Colonic mucosa (tissue), 4 donors: ENCODE measurements at regions not wholly inside any gene's neighbourhood (a gene's known extent, or its start where the extent isn't known, plus 50 kb on each side); places are given as distances from the start of the nearest gene placed in this dataset.

Source experiments
- DNase-seq: peaks from one replicate; pipeline ENCODE4 v3.0.0-alpha.2; 2020
- H3K27ac ChIP-seq: fragments of 200-600 bp; one replicate; pipeline ENCODE4 v1.8.0; 2021
- H3K27me3 ChIP-seq: fragments of 200-600 bp; one replicate; pipeline ENCODE4 v1.8.0; 2021
- H3K36me3 ChIP-seq: fragments of 200-600 bp; one replicate; pipeline ENCODE4 v1.8.0; 2021
- H3K4me1 ChIP-seq: fragments of 200-600 bp; one replicate; pipeline ENCODE4 v1.8.0; 2021; ENCODE audit warnings: mild to moderate bottlenecking
- H3K4me3 ChIP-seq: fragments of 200-600 bp; one replicate; pipeline ENCODE4 v1.8.0; 2021
- H3K9ac ChIP-seq, 2 donors: one replicate each; pipeline ENCODE4 v1.7.0; 2013; ENCODE audit warnings: control low read depth in 2 of 2, low read depth in 2 of 2, low read length in 2 of 2
- H3K9me3 ChIP-seq: fragments of 200-600 bp; one replicate; pipeline ENCODE4 v1.8.0; 2021
- CTCF ChIP-seq: fragments of 200-600 bp; IDR thresholded peaks from one replicate; pipeline ENCODE4 v1.8.0; 2022; ENCODE audit warnings: antibody characterized with exemption, mild to moderate bottlenecking
- intact Hi-C: fragments of 100-400 bp; cut with DNase I; formaldehyde crosslinking; loops from one replicate; pipeline ENCODE4 v1.14.1; 2022
- donor health status: healthy.
- donor health status: DM: no; HTN: no; CAD: no.
- donor health status: DM: no; HTN: no; CAD: no.

GRCh38 chr1:10962483-10962882 lies 50.0 kb upstream of the TARDBP start:
- no peak overlapping the region for H3K4me3 ChIP-seq
- no peaks in the 10 kb centered on the region for H3K4me1 ChIP-seq
- H3K9me3 ChIP-seq, result no peaks in the 10 kb centered on the region
- DNase-seq, result no peak
- TF ChIP-seq CTCF, result no peak
- no peaks in the 10 kb centered on the region for H3K36me3 ChIP-seq
- H3K9ac ChIP-seq, result no peak overlapping the region
- H3K27me3 ChIP-seq, result no peaks in the 10 kb centered on the region
- intact Hi-C loops, result no loop called here
- H3K27ac ChIP-seq, result no peak overlapping the region
